Stimulated activated CD4-positive, alpha-beta T cell treated with anti-CD3 and anti-CD28 coated beads, Interleukin-4, amount 100 ng/mL, for 1 hour (primary cell): ENCODE measurements at regions not wholly inside any gene's neighbourhood (a gene's known extent, or its start where the extent isn't known, plus 50 kb on each side); places are given as distances from the start of the nearest gene placed in this dataset.

Source experiments
- DNase-seq: peaks from one replicate; pipeline ENCODE4 v3.0.0-alpha.2; 2020

- DNase-seq: no peak
These were observed 51.7 kb downstream of the SCN11A start for GRCh38 chr3:39000008-39000450.

- DNase-seq: no peak
These were observed 53.7 kb downstream of the SCN11A start for GRCh38 chr3:38998086-38998485.

- no peak for DNase-seq
These were observed 55.6 kb downstream of the SCN11A start for GRCh38 chr3:38996193-38996592.

GRCh38 chr3:38994251-38994650 is 57.5 kb downstream of the SCN11A start:
- no peak for DNase-seq

- no peak for DNase-seq
These were observed 59.5 kb downstream of the SCN11A start for GRCh38 chr3:38992117-38992760.

- no peak for DNase-seq
These were observed 61.1 kb downstream of the SCN11A start for GRCh38 chr3:38990621-38991020.

GRCh38 chr3:38989917-38990510 is 61.7 kb downstream of the SCN11A start:
- DNase-seq: no peak

- no peak for DNase-seq
These were observed 62.8 kb downstream of the SCN11A start for GRCh38 chr3:38988955-38989354.

GRCh38 chr3:38987456-38987855 is 64.3 kb downstream of the SCN11A start:
- no peak for DNase-seq

GRCh38 chr3:38986901-38987300 is 64.8 kb downstream of the SCN11A start:
- DNase-seq: no peak

- no peak for DNase-seq
These were observed 65.8 kb downstream of the SCN11A start for GRCh38 chr3:38985981-38986380.

GRCh38 chr3:38985581-38985980 is 66.2 kb downstream of the SCN11A start:
- DNase-seq: no peak

GRCh38 chr3:38984731-38985130 is 67.0 kb downstream of the SCN11A start:
- no peak for DNase-seq

GRCh38 chr3:38984110-38984509 is 67.6 kb downstream of the SCN11A start:
- no peak for DNase-seq

- no peak for DNase-seq
These were observed 70.8 kb downstream of the SCN11A start for GRCh38 chr3:38980938-38981337.

GRCh38 chr3:38978729-38979128 is 73.0 kb downstream of the SCN11A start:
- DNase-seq: no peak

GRCh38 chr3:38970851-38971638 is 80.7 kb downstream of the SCN11A start:
- no peak for DNase-seq

- no peak for DNase-seq
These were observed 82.2 kb downstream of the SCN11A start for GRCh38 chr3:38969317-38970235.

GRCh38 chr3:38968891-38969290 is 82.9 kb downstream of the SCN11A start:
- no peak for DNase-seq

GRCh38 chr3:38968403-38968802 is 83.3 kb downstream of the SCN11A start:
- DNase-seq: no peak

GRCh38 chr3:38967693-38967989 is 84.1 kb downstream of the SCN11A start:
- no peak for DNase-seq

GRCh38 chr3:38966811-38967692 is 84.7 kb downstream of the SCN11A start:
- no peak for DNase-seq
